PC-3 (cell line): ENCODE measurements at regions not wholly inside any gene's neighbourhood (a gene's known extent, or its start where the extent isn't known, plus 50 kb on each side); places are given as distances from the start of the nearest gene placed in this dataset.

Experiments
- ATAC-seq: fragments of 200-7000 bp; cut with Tn5 transposase; 2 replicates; pipeline ENCODE4 v1.9.1; 2020; ENCODE audit warnings: mild to moderate bottlenecking, moderate library complexity
- BruUV-seq: library from RNA; stranded (reverse); fragments of 400-500 nt; replicated peaks from 2 replicates; lab custom pipeline; 2021; lab: Mats Ljungman, UMichigan
- CTCF ChIA-PET: fragments of 300-600 bp; sonication (Branson Sonifier 250); formaldehyde crosslinking; loops from one replicate; lab custom pipeline; 2022; ENCODE audit warnings: antibody characterized with exemption; lab: Charles Lee
- POLR2A ChIA-PET: fragments of 300-600 bp; sonication (Branson Sonifier 250); formaldehyde crosslinking; loops from one replicate; lab custom pipeline; 2022; ENCODE audit warnings: antibody characterized with exemption; ENCODE audit not compliant: unreplicated experiment; lab: Charles Lee
- DNase-seq: peaks from one replicate; pipeline ENCODE4 v3.0.0-alpha.2; 2015
- H2AFZ ChIP-seq: fragments of 300-600 bp; sonication (generic); 2 replicates; pipeline ENCODE4 v1.6.0; 2016; ENCODE audit warnings: antibody characterized with exemption, low read length
- H3F3A ChIP-seq: fragments of 300-600 bp; sonication (generic); one replicate; pipeline ENCODE4 v1.6.0; 2017; ENCODE audit warnings: antibody characterized with exemption, low read length, control low read depth, mild to moderate bottlenecking; ENCODE audit not compliant: unreplicated experiment
- H3K27ac ChIP-seq: fragments of 300-600 bp; sonication (generic); 2 replicates; pipeline ENCODE4 v1.5.1; 2016; ENCODE audit warnings: mild to moderate bottlenecking, low read length
- H3K27me3 ChIP-seq: fragments of 300-600 bp; sonication (generic); 2 replicates; pipeline ENCODE4 v1.6.1; 2016; ENCODE audit warnings: low read length, mixed read lengths
- H3K36me3 ChIP-seq: fragments of 300-600 bp; sonication (generic); 2 replicates; pipeline ENCODE4 v1.6.1; 2016; ENCODE audit warnings: low read depth, mixed run types, low read length, mixed read lengths
- H3K4me1 ChIP-seq: fragments of 300-600 bp; sonication (generic); 2 replicates; pipeline ENCODE4 v1.5.1; 2016; ENCODE audit warnings: low read length; ENCODE audit not compliant: insufficient read depth
- H3K4me2 ChIP-seq: fragments of 300-600 bp; sonication (generic); 2 replicates; pipeline ENCODE4 v1.6.0; 2016; ENCODE audit warnings: low read length
- H3K4me3 ChIP-seq: fragments of 300-600 bp; sonication (generic); 2 replicates; pipeline ENCODE4 v1.5.1; 2016; ENCODE audit warnings: mild to moderate bottlenecking, low read length, mixed read lengths
- H3K79me2 ChIP-seq: fragments of 300-600 bp; sonication (generic); 2 replicates; pipeline ENCODE4 v1.6.1; 2017; ENCODE audit warnings: low read length, mixed read lengths
- H3K9ac ChIP-seq: fragments of 300-600 bp; sonication (generic); 2 replicates; pipeline ENCODE4 v1.6.0; 2016; ENCODE audit warnings: mild to moderate bottlenecking, low read length
- H3K9me2 ChIP-seq: fragments of 300-600 bp; sonication (generic); replicated peaks from 2 replicates; pipeline ENCODE4 v1.6.1; 2016; ENCODE audit warnings: mixed run types, low read length, mixed read lengths
- H3K9me3 ChIP-seq: fragments of 300-600 bp; sonication (generic); 2 replicates; pipeline ENCODE4 v1.6.1; 2016; ENCODE audit warnings: low read length, mixed read lengths
- H4K20me1 ChIP-seq: fragments of 300-600 bp; sonication (generic); 2 replicates; pipeline ENCODE4 v1.6.1; 2016; ENCODE audit warnings: low read length, mixed read lengths
- EZH2 ChIP-seq: fragments of 300-600 bp; sonication (generic); IDR thresholded peaks from one replicate; pipeline ENCODE4 v1.6.1; 2017; ENCODE audit warnings: antibody characterized with exemption, mild to moderate bottlenecking, low read length; ENCODE audit not compliant: unreplicated experiment
- EZH2phosphoT487 ChIP-seq: fragments of 300-600 bp; sonication (generic); IDR thresholded peaks from 2 replicates; pipeline ENCODE4 v1.6.1; 2018; ENCODE audit warnings: mild to moderate bottlenecking, antibody characterized with exemption, low read length, borderline replicate concordance
- intact Hi-C: fragments of 100-400 bp; cut with micrococcal nuclease; formaldehyde crosslinking; loops from 2 replicates; pipeline ENCODE4 v1.9.0; 2023
- TF ChIP-seq, protein P1 (sequence below): fragments of 300-600 bp; sonication (generic); conservative IDR thresholded peaks from 2 replicates; pipeline ENCODE4 v1.5.1; 2017; ENCODE audit warnings: antibody characterized with exemption, low read depth, mild to moderate bottlenecking, low read length

DNA sequence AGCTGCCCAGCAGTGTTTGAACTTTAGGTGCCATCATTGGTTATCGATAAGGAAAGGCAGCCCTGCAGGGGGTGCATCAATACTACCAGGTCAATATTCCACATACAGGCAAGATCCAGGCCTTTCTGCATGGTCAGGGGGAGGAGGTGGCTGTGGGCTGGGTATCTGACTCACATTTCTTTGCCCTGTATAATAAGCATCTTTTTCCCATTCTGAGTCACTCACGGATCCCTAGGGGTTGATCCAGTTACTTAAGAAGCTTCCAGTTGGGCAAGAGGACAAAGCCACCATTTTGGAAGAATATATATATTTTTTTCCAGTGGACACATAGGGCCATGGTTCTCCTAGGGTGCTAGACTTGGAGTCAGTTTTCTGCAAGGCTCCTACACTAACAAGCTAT lies 114.2 kb upstream of the HABP2 start:
- no peak overlapping the region for H2AFZ ChIP-seq
- intact Hi-C loops = no loop called here
- BruUV-seq = no TSS peak
- H3K9me2 ChIP-seq = no peaks in the 10 kb centered on the region
- no peak overlapping the region for H3K9ac ChIP-seq
- H3K27me3 ChIP-seq = no peaks in the 10 kb centered on the region
- no peak overlapping the region for H3K4me2 ChIP-seq
- no peaks in the 10 kb centered on the region for H3K4me1 ChIP-seq
- H3F3A ChIP-seq = no peaks in the 10 kb centered on the region
- no peaks in the 10 kb centered on the region for H3K79me2 ChIP-seq
- no peaks in the 10 kb centered on the region for H3K9me3 ChIP-seq
- no peak overlapping the region for H3K27ac ChIP-seq
- no peaks in the 10 kb centered on the region for H3K36me3 ChIP-seq
- ChIA-PET POLR2A (no interaction called here), CTCF (no interaction called here)
- DNase-seq (peak; percentile 55), ATAC-seq (peak; percentile 40)
- TF ChIP-seq, protein P1, sequence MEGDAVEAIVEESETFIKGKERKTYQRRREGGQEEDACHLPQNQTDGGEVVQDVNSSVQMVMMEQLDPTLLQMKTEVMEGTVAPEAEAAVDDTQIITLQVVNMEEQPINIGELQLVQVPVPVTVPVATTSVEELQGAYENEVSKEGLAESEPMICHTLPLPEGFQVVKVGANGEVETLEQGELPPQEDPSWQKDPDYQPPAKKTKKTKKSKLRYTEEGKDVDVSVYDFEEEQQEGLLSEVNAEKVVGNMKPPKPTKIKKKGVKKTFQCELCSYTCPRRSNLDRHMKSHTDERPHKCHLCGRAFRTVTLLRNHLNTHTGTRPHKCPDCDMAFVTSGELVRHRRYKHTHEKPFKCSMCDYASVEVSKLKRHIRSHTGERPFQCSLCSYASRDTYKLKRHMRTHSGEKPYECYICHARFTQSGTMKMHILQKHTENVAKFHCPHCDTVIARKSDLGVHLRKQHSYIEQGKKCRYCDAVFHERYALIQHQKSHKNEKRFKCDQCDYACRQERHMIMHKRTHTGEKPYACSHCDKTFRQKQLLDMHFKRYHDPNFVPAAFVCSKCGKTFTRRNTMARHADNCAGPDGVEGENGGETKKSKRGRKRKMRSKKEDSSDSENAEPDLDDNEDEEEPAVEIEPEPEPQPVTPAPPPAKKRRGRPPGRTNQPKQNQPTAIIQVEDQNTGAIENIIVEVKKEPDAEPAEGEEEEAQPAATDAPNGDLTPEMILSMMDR = no peak
- no peak overlapping the region for H3K4me3 ChIP-seq
- H4K20me1 ChIP-seq = no peaks in the 10 kb centered on the region

DNA sequence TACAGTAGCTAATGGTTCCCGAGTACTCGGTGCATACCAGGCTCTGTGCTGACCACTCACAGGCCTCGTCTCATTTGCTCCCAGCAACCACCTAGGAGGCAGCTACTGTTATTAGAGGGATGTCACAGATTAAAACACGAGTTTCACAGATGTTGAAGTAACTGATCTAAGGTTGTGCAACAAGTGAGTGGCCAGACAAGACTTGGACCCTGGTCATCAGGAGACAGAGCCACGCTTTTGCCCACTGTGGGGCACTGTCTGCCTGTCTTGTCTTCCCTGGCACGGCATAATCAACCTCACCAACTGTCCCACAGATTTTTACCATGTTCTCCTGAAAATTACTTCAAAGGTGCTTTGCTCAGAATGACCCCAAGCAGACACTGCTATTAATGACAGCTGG lies 111.6 kb upstream of the HABP2 start:
- intact Hi-C loops = no loop called here
- no TSS peak for BruUV-seq

DNA sequence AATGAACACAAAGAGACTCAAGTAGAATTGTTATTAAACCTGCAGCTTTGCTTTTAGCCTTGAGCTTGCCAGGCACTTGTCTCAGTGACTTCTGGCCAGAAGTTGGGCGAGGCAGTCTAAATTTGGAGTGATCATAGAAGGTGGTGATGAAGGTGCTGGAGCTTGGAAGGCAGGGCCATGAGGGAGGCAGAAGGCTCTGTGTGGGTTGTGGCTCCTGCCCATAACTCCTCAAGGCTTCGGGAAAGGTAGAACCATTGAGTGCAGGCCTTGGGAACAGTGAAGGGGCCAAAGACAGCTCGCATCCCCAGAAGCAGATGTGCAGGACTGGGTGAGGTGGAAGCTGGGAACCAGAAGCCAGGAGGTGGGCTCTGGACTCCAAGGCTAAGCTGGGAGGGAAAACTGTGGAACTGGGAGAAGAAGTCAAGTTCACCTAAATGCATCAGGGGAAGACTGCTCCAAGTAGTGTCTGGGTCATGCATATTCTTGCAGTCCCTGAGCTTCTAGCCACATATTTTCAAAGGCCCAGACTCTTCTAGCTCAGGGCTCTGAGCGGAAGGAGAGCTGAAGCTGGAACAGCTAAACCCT lies 111.1 kb upstream of the HABP2 start:
- Histone ChIP-seq H2AFZ (no peak overlapping the region), H3K4me1 (no peaks in the 10 kb centered on the region), H3K79me2 (no peaks in the 10 kb centered on the region), H3K4me2 (no peak overlapping the region), H3K27ac (no peak overlapping the region), H3K27me3 (no peaks in the 10 kb centered on the region), H3F3A (no peaks in the 10 kb centered on the region), H3K9me3 (no peaks in the 10 kb centered on the region), H3K9me2 (no peaks in the 10 kb centered on the region), H3K9ac (no peak overlapping the region), H3K36me3 (no peaks in the 10 kb centered on the region), H3K4me3 (no peak overlapping the region), H4K20me1 (no peaks in the 10 kb centered on the region)
- BruUV-seq = no TSS peak
- intact Hi-C loops = no loop called here
- ATAC-seq = no peak
- CTCF ChIA-PET = no interaction called here
- TF ChIP-seq EZH2 = no peak
- POLR2A ChIA-PET = no interaction called here
- no peak for DNase-seq

More for the DNA sequence above, 111.6 kb upstream of the HABP2 start:
- POLR2A ChIA-PET = no interaction called here
- H3F3A ChIP-seq = no peaks in the 10 kb centered on the region
- H3K9me2 ChIP-seq = no peaks in the 10 kb centered on the region
- no peak for ATAC-seq
- H3K36me3 ChIP-seq = no peaks in the 10 kb centered on the region
- H3K4me3 ChIP-seq = no peak overlapping the region
- CTCF ChIA-PET = no interaction called here
- no peaks in the 10 kb centered on the region for H4K20me1 ChIP-seq
- no peaks in the 10 kb centered on the region for H3K79me2 ChIP-seq
- H3K9ac ChIP-seq = no peak overlapping the region
- no peaks in the 10 kb centered on the region for H3K27me3 ChIP-seq
- no peaks in the 10 kb centered on the region for H3K4me1 ChIP-seq
- no peak for DNase-seq
- no peak overlapping the region for H3K4me2 ChIP-seq
- no peaks in the 10 kb centered on the region for H3K9me3 ChIP-seq
- no peak overlapping the region for H3K27ac ChIP-seq
- H2AFZ ChIP-seq = no peak overlapping the region
- TF ChIP-seq, protein P1 = no peak
- TF ChIP-seq EZH2phosphoT487 (no peak), EZH2 (no peak)
